K562 (cell line): ENCODE measurements at regions not wholly inside any gene's neighbourhood (a gene's known extent, or its start where the extent isn't known, plus 50 kb on each side); places are given as distances from the start of the nearest gene placed in this dataset.

Experiments used
- ATAC-seq: fragments of 200-7000 bp; cut with Tn5 transposase; 3 replicates; pipeline ENCODE4 v1.9.1; 2020; ENCODE audit warnings: moderate library complexity
- BruUV-seq: library from RNA; stranded (reverse); fragments of 400-500 nt; replicated peaks from 2 replicates; lab custom pipeline; 2021; lab: Mats Ljungman, UMichigan
- CTCF ChIA-PET: fragments of 300-600 bp; formaldehyde crosslinking; extraction: SDS; loops from one replicate; lab custom pipeline; 2021; ENCODE audit warnings: low intra/inter-chr PET ratio; lab: Yijun Ruan, JAX
- POLR2A ChIA-PET: fragments of 300-600, 350-650 bp; sonication (Branson Sonifier 250); formaldehyde crosslinking; extraction: SDS; loops from one replicate; lab custom pipeline; 2021; ENCODE audit warnings: antibody characterized with exemption, inconsistent platforms; lab: Yijun Ruan, JAX
- DNase-seq, 4 experiments: peaks; one replicate each; pipeline versions ENCODE4 v3.0.0 to v3.0.0-alpha.2; 2011 to 2018; ENCODE audit warnings: low spot score in 3 of 4, mixed read lengths in 3 of 4; ENCODE audit errors: extremely low read depth in 1 of 4
- FAIRE-seq: peaks from 2 replicates; lab custom pipeline; 2011; peaks lifted over from hg19 to GRCh38; lab: Jason Lieb, UNC
- H2AFZ ChIP-seq: 2 replicates; pipeline ENCODE4 v1.6.0; 2011; ENCODE audit warnings: low read depth, low read length, control low read depth, inconsistent platforms
- H3K27ac ChIP-seq: fragments of 200-600 bp; 3 replicates; pipeline ENCODE4 v1.8.0; 2011; ENCODE audit warnings: low read depth, mild to moderate bottlenecking, control low read depth, inconsistent platforms, low read length, moderate library complexity, mixed read lengths; ENCODE audit errors: extremely low read depth
- H3K27me3 ChIP-seq, 2 experiments: fragments of 300-600 bp in 1 of 2; 2 replicates in 1 of 2; 3 replicates in 1 of 2; pipeline versions ENCODE4 v1.6.0 to v1.8.0; 2011; ENCODE audit warnings: inconsistent platforms in 2 of 2, low read length in 2 of 2, mild to moderate bottlenecking in 1 of 2, mixed read lengths in 1 of 2, moderate library complexity in 1 of 2; ENCODE audit not compliant: control insufficient read depth in 2 of 2, insufficient read depth in 2 of 2
- H3K36me3 ChIP-seq: fragments of 300-600 bp; 3 replicates; pipeline ENCODE4 v1.8.0; 2011; ENCODE audit warnings: mild to moderate bottlenecking, low read length, inconsistent platforms; ENCODE audit not compliant: control insufficient read depth, insufficient read depth
- H3K4me1 ChIP-seq, 2 experiments: fragments of 200-600 bp in 1 of 2; replicated peaks in 1 of 2; 2 replicates in 1 of 2; 3 replicates in 1 of 2; pipeline versions ENCODE4 v1.5.1 to v1.8.0; 2011; ENCODE audit warnings: inconsistent platforms in 2 of 2, low read length in 2 of 2, mild to moderate bottlenecking in 1 of 2, mixed read lengths in 1 of 2, moderate library complexity in 1 of 2; ENCODE audit not compliant: control insufficient read depth in 2 of 2, insufficient read depth in 2 of 2
- H3K4me2 ChIP-seq: 2 replicates; pipeline ENCODE4 v1.6.1; 2011; ENCODE audit warnings: low read length, control low read depth, inconsistent platforms, mixed read lengths; ENCODE audit not compliant: insufficient read depth
- H3K4me3 ChIP-seq: fragments of 200-600 bp; sonication (generic), shearing (Covaris generic); 2 replicates; pipeline ENCODE4 v1.5.1; 2016; ENCODE audit warnings: control low read depth, inconsistent platforms
- H3K79me2 ChIP-seq: fragments of 200-600 bp; 3 replicates; pipeline ENCODE4 v1.8.0; 2011; ENCODE audit warnings: low read length, inconsistent platforms; ENCODE audit not compliant: control insufficient read depth, insufficient read depth
- H3K9ac ChIP-seq, 2 experiments: 2 replicates each; pipeline versions ENCODE4 v1.6.0 to v1.6.1; 2011; ENCODE audit warnings: low read depth in 2 of 2, low read length in 2 of 2, control low read depth in 1 of 2, inconsistent platforms in 1 of 2, mild to moderate bottlenecking in 1 of 2, mixed read lengths in 1 of 2; ENCODE audit not compliant: insufficient read depth in 1 of 2
- H3K9me1 ChIP-seq: one replicate; pipeline ENCODE4 v1.6.0; 2011; ENCODE audit warnings: inconsistent platforms, mild to moderate bottlenecking, low read length, moderate library complexity; ENCODE audit not compliant: control insufficient read depth, insufficient read depth
- H3K9me3 ChIP-seq: replicated peaks from 2 replicates; pipeline ENCODE4 v1.5.1; 2011; ENCODE audit warnings: low read depth, low read length, inconsistent platforms; ENCODE audit not compliant: control insufficient read depth, insufficient read depth
- H4K20me1 ChIP-seq: replicated peaks from 2 replicates; pipeline ENCODE4 v1.6.1; 2011; ENCODE audit warnings: low read length, inconsistent platforms, mixed read lengths; ENCODE audit not compliant: control insufficient read depth, insufficient read depth
- ZNF324 ChIP-seq: fragments of 250-450 bp; sonication (Bioruptor Pico); IDR thresholded peaks from 2 replicates; pipeline ENCODE4 v1.4.0; 2020; ENCODE audit warnings: mild to moderate bottlenecking
- WGBS: fragments of 100-300 bp; shearing (Covaris generic); methylation state at CpG from one replicate; pipeline ENCODE4 v1.1.6; 2016; ENCODE audit warnings: low coverage, mixed read lengths; ENCODE audit not compliant: insufficient coverage; ENCODE audit errors: missing lambda C conversion rate; 5-methylcytosine and 5-hydroxymethylcytosine counted together
- in situ Hi-C: fragments of 300-500 bp; cut with MboI; formaldehyde crosslinking; loops from 4 replicates; pipeline ENCODE4 v1.15.0; 2018; ENCODE audit warnings: inconsistent platforms, mixed read lengths
- intact Hi-C: fragments of 100-400 bp; cut with micrococcal nuclease; formaldehyde crosslinking; loops from 2 replicates; pipeline ENCODE4 v1.14.2; 2022
- TF ChIP-seq, protein P1 (sequence below), 2 experiments: fragments of 450-650 bp; IDR thresholded peaks; 2 replicates each; pipeline ENCODE4 v1.6.1; 2016; ENCODE audit warnings: mild to moderate bottlenecking in 2 of 2, borderline replicate concordance in 1 of 2, low read depth in 1 of 2, moderate library complexity in 1 of 2

- Histone ChIP-seq H3K27ac (no peak overlapping the region), H3K9me1 (no peaks in the 10 kb centered on the region), H3K4me3 (no peak overlapping the region), H3K9ac (no peak overlapping the region), H3K4me1 (no peaks in the 10 kb centered on the region), H3K9me3 (no peaks in the 10 kb centered on the region), H3K27me3 (0 out of 5 replicates have a peak, but pooled peaks cover 0 to 9% of the 10 kb centered on the region in 2 experiments), H3K36me3 (no peaks in the 10 kb centered on the region), H3K4me2 (no peak overlapping the region), H4K20me1 (no peaks in the 10 kb centered on the region; the same call in 1 of the 2 replicates), H3K79me2 (no peaks in the 10 kb centered on the region), H2AFZ (no peak overlapping the region)
- ChIA-PET CTCF (no interaction called here), POLR2A (interaction anchor here (0.6 kb wide), 1 partner anchor 9 kb away, joined by 3 read pairs; no protein-coding TSS in a partner anchor)
- ATAC-seq (no peak), FAIRE-seq (no peak), DNase-seq (no peak)
- in situ Hi-C loops, result no loop called here
- BruUV-seq, result no TSS peak
- intact Hi-C loops, result no loop called here
- under 1% methylated on average over 8 of the region's 8 CpGs for WGBS
- TF ChIP-seq ZNF324 (CRISPR knock-in tag), result no peak
- TF ChIP-seq, protein P1, sequence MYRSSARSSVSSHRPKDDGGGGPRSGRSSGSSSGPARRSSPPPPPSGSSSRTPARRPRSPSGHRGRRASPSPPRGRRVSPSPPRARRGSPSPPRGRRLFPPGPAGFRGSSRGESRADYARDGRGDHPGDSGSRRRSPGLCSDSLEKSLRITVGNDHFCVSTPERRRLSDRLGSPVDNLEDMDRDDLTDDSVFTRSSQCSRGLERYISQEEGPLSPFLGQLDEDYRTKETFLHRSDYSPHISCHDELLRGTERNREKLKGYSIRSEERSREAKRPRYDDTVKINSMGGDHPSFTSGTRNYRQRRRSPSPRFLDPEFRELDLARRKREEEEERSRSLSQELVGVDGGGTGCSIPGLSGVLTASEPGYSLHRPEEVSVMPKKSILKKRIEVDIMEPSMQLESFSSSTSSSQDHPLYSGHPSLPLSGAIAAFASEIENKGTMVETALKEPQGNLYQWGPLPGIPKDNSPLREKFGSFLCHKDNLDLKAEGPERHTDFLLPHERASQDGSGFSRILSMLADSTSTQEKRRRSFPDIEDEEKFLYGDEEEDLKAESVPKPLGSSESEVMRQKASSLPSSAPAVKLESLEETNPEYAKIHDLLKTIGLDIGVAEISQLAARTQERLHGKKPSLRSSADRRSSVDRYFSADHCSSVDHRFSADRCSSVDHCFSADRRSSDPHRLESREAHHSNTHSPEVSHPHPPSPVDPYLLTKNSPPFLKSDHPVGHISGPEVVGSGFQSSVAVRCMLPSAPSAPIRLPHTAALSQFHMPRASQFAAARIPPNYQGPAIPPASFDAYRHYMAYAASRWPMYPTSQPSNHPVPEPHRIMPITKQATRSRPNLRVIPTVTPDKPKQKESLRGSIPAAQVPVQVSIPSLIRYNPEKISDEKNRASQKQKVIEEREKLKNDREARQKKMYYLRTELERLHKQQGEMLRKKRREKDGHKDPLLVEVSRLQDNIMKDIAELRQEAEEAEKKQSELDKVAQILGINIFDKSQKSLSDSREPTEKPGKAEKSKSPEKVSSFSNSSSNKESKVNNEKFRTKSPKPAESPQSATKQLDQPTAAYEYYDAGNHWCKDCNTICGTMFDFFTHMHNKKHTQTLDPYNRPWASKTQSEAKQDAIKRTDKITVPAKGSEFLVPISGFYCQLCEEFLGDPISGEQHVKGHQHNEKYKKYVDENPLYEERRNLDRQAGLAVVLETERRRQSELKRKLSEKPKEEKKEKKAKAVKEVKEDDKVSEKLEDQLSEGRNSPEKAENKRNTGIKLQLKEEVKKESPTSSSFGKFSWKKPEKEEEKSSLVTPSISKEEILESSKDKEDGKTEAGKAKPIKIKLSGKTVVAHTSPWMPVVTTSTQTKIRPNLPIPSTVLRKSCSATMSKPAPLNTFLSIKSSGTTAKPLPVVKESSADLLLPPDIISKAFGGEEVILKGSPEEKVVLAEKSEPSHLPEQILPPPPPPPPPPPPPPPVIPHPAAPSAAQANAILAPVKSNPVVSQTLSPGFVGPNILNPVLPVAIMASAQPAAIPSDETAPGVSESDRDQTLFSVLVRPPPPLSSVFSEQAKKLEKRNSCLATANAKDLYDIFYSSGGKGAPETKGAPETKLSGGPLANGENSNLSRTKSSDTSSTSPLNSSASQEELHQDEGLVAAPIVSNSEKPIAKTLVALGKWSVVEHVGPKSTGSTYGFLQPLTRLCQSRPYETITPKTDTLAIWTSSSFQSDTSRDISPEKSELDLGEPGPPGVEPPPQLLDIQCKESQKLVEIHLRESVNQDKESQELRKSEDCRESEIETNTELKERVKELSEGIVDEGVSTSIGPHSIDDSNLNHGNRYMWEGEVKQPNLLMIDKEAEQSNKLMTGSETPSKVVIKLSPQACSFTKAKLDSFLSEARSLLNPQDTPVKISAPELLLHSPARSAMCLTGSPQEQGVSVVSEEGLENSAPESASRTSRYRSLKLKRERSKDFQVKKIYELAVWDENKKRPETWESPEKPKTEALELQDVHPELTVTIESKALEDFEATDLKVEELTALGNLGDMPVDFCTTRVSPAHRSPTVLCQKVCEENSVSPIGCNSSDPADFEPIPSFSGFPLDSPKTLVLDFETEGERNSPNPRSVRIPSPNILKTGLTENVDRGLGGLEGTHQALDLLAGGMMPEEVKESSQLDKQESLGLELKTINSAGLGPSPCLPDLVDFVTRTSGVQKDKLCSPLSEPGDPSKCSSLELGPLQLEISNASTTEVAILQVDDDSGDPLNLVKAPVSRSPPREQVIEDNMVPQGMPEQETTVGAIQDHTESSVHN (IDR thresholded peaks at IDR 0.05; ENCODE audit: borderline replicate concordance in 1 of 2, low read depth in 1 of 2), result no peak
Observed at GRCh38 chr16:66058172-66058691, 308.3 kb upstream of the CDH5 start.
